CD1c-positive myeloid dendritic cell (primary cell): ENCODE measurements at regions not wholly inside any gene's neighbourhood (a gene's known extent, or its start where the extent isn't known, plus 50 kb on each side); places are given as distances from the start of the nearest gene placed in this dataset.

Experiments
- DNase-seq: peaks from one replicate; pipeline ENCODE4 v3.0.0-alpha.2; 2016; ENCODE audit errors: extremely low spot score

GRCh38 chr20:16123623-16124022 is 449.6 kb downstream of the KIF16B start:
- DNase-seq: no peak

- DNase-seq: no peak
Measured at GRCh38 chr20:16119909-16120308, 453.3 kb downstream of the KIF16B start.

GRCh38 chr20:16115911-16116552 is 457.2 kb downstream of the KIF16B start:
- DNase-seq: no peak

- no peak for DNase-seq
Measured at GRCh38 chr20:16113736-16114135, 459.5 kb downstream of the KIF16B start.

- no peak for DNase-seq
Measured at GRCh38 chr20:16111852-16112412, 461.3 kb downstream of the KIF16B start.

- DNase-seq: no peak
Measured at GRCh38 chr20:16111172-16111832, 461.9 kb downstream of the KIF16B start.

GRCh38 chr20:16107172-16107870 is 465.9 kb downstream of the KIF16B start:
- no peak for DNase-seq

GRCh38 chr20:16106191-16106849 is 466.9 kb downstream of the KIF16B start:
- DNase-seq: no peak

GRCh38 chr20:16104783-16105182 is 468.5 kb downstream of the KIF16B start:
- DNase-seq: no peak
